CD14-positive monocyte (primary cell): ENCODE measurements at regions not wholly inside any gene's neighbourhood (a gene's known extent, or its start where the extent isn't known, plus 50 kb on each side); places are given as distances from the start of the nearest gene placed in this dataset.

ENCODE experiments used
- DNase-seq, 3 donors: peaks; one replicate each; pipeline ENCODE4 v3.0.0-alpha.2; 2011 to 2022
- H2AFZ ChIP-seq: 2 replicates; pipeline ENCODE4 v1.6.0; 2012; ENCODE audit warnings: mild to moderate bottlenecking, low read depth, low read length, inconsistent platforms; ENCODE audit not compliant: insufficient read depth, poor library complexity, severe bottlenecking
- H3K27ac ChIP-seq, 2 donors: 1 replicate in 1 of 2; 2 replicates in 1 of 2; pipeline ENCODE4 v1.5.1; 2012 to 2013; ENCODE audit warnings: low read length in 2 of 2, control low read depth in 1 of 2, inconsistent platforms in 1 of 2, low read depth in 1 of 2, mild to moderate bottlenecking in 1 of 2
- H3K27me3 ChIP-seq, 2 donors: one replicate each; pipeline versions ENCODE4 v1.6.0 to v1.6.1; 2011 to 2013; ENCODE audit warnings: low read length in 2 of 2; ENCODE audit not compliant: control insufficient read depth in 2 of 2, insufficient read depth in 2 of 2
- H3K36me3 ChIP-seq, 2 donors: replicated peaks in 1 of 2; 1 replicate in 1 of 2; 2 replicates in 1 of 2; pipeline versions ENCODE4 v1.5.1 to v1.6.1; 2012 to 2013; ENCODE audit warnings: low read length in 2 of 2, control low read depth in 1 of 2, inconsistent platforms in 1 of 2, mild to moderate bottlenecking in 1 of 2; ENCODE audit not compliant: insufficient read depth in 2 of 2, control insufficient read depth in 1 of 2
- H3K4me1 ChIP-seq, 2 donors: 1 replicate in 1 of 2; 2 replicates in 1 of 2; pipeline versions ENCODE4 v1.5.1 to v1.6.1; 2012 to 2013; ENCODE audit warnings: low read length in 2 of 2, control low read depth in 1 of 2, inconsistent platforms in 1 of 2, mild to moderate bottlenecking in 1 of 2, moderate library complexity in 1 of 2; ENCODE audit not compliant: insufficient read depth in 2 of 2, control insufficient read depth in 1 of 2
- H3K4me2 ChIP-seq: replicated peaks from 2 replicates; pipeline ENCODE3; 2012; ENCODE audit warnings: low read length, moderate library complexity, mild to moderate bottlenecking; ENCODE audit not compliant: poor library complexity, severe bottlenecking; ENCODE audit errors: extremely low read depth
- H3K4me3 ChIP-seq, 3 experiments: fragments of 200-600 bp in 1 of 3; sonication (generic) in 1 of 3; replicated peaks in 1 of 3; 1 replicate in 2 of 3; 2 replicates in 1 of 3; pipeline ENCODE4 v1.5.1; 2011 to 2013; ENCODE audit warnings: low read length in 3 of 3, mild to moderate bottlenecking in 3 of 3, control low read depth in 2 of 3, low read depth in 2 of 3, inconsistent platforms in 1 of 3, moderate library complexity in 1 of 3
- H3K79me2 ChIP-seq: 2 replicates; pipeline ENCODE4 v1.6.0; 2012; ENCODE audit warnings: mild to moderate bottlenecking, control low read depth, inconsistent platforms, low read length, moderate library complexity; ENCODE audit not compliant: insufficient read depth
- H3K9ac ChIP-seq: 2 replicates; pipeline ENCODE4 v1.6.0; 2017; ENCODE audit warnings: low read length, mild to moderate bottlenecking; ENCODE audit not compliant: insufficient read depth, poor library complexity, severe bottlenecking
- H3K9me3 ChIP-seq, 2 donors: replicated peaks in 1 of 2; 1 replicate in 1 of 2; 2 replicates in 1 of 2; pipeline versions ENCODE4 v1.5.1 to v1.6.1; 2012 to 2013; ENCODE audit warnings: low read length in 2 of 2, control low read depth in 1 of 2; ENCODE audit not compliant: control insufficient read depth in 1 of 2, insufficient read depth in 1 of 2
- H4K20me1 ChIP-seq: 2 replicates; pipeline ENCODE4 v1.6.0; 2012; ENCODE audit warnings: mild to moderate bottlenecking, low read length, control low read depth, moderate library complexity; ENCODE audit not compliant: insufficient read depth
- H3K27ac Mint-ChIP-seq, 7 donors: one replicate each; pipeline ENCODE4 v1.8.0; 2020; ENCODE audit warnings: mild to moderate bottlenecking in 7 of 7, mixed read lengths in 7 of 7, moderate library complexity in 6 of 7, inconsistent platforms in 2 of 7
- H3K27me3 Mint-ChIP-seq, 3 donors: one replicate each; pipeline ENCODE4 v1.8.0; 2021 to 2022; ENCODE audit warnings: low read depth in 3 of 3, mild to moderate bottlenecking in 3 of 3, mixed read lengths in 3 of 3, moderate library complexity in 3 of 3, inconsistent platforms in 1 of 3
- H3K36me3 Mint-ChIP-seq, 2 donors: one replicate each; pipeline ENCODE4 v1.8.0; 2020; ENCODE audit warnings: mixed read lengths in 2 of 2, inconsistent platforms in 1 of 2, mild to moderate bottlenecking in 1 of 2
- H3K4me1 Mint-ChIP-seq: one replicate; pipeline ENCODE4 v1.8.0; 2020; ENCODE audit warnings: mild to moderate bottlenecking, mixed read lengths
- H3K4me3 Mint-ChIP-seq, 2 donors: one replicate each; pipeline ENCODE4 v1.8.0; 2020; ENCODE audit warnings: mild to moderate bottlenecking in 2 of 2, mixed read lengths in 2 of 2, moderate library complexity in 1 of 2
- H3K9me3 Mint-ChIP-seq, 7 donors: one replicate each; pipeline ENCODE4 v1.8.0; 2020 to 2022; ENCODE audit warnings: mixed read lengths in 7 of 7, mild to moderate bottlenecking in 6 of 7, moderate library complexity in 6 of 7, inconsistent platforms in 2 of 7
- CTCF ChIP-seq: fragments of 200-600 bp; IDR thresholded peaks from one replicate; pipeline ENCODE4 v1.8.0; 2022; ENCODE audit warnings: antibody characterized with exemption, mild to moderate bottlenecking
- WGBS: methylation state at CpG from one replicate; pipeline ENCODE4 v1.1.5; 2013; ENCODE audit warnings: missing lambda C conversion rate; ENCODE audit not compliant: insufficient coverage; 5-methylcytosine and 5-hydroxymethylcytosine counted together
- intact Hi-C, 2 donors: fragments of 100-400 bp; cut with micrococcal nuclease; formaldehyde crosslinking; loops; one replicate each; pipeline versions ENCODE4 v1.15.0 to v1.15.1; 2023

- DNase-seq, result no peak
- Histone ChIP-seq H3K4me3 (no peak overlapping the region), H3K9ac (no peak overlapping the region), H3K4me1 (no peaks in the 10 kb centered on the region), H3K27me3 (no peaks in the 10 kb centered on the region), H2AFZ (no peak overlapping the region), H3K79me2 (no peaks in the 10 kb centered on the region), H4K20me1 (no peaks in the 10 kb centered on the region), H3K9me3 (peaks cover 65 to 69% of the 10 kb centered on the region in 2 donors), H3K4me2 (no peak overlapping the region), H3K36me3 (no peaks in the 10 kb centered on the region), H3K27ac (no peak overlapping the region)
- no peak for TF ChIP-seq CTCF
- Mint-ChIP-seq H3K9me3 (peaks cover 25 to 61% (median 45%) of the 10 kb centered on the region in 7 donors), H3K4me1 (no peaks in the 10 kb centered on the region), H3K27me3 (peaks cover 0 to 1% (median 0%) of the 10 kb centered on the region in 3 donors), H3K36me3 (no peaks in the 10 kb centered on the region), H3K4me3 (no peak overlapping the region), H3K27ac (no peak overlapping the region)
- WGBS, result 85% methylated on average over 24 of the region's 27 CpGs
- intact Hi-C loops, result no loop called here
Measured at GRCh38 chr16:35735403-35736251, 2276.2 kb downstream of the TP53TG3F start.

GRCh38 chr16:35736546-35736945 lies 2277.1 kb downstream of the TP53TG3F start:
- Histone ChIP-seq H3K79me2 (no peaks in the 10 kb centered on the region), H3K9ac (no peak overlapping the region), H4K20me1 (no peaks in the 10 kb centered on the region), H3K27ac (no peak overlapping the region), H3K36me3 (no peaks in the 10 kb centered on the region), H2AFZ (no peak overlapping the region), H3K9me3 (peaks cover 60 to 69% of the 10 kb centered on the region in 2 donors), H3K4me2 (no peak overlapping the region), H3K4me1 (no peaks in the 10 kb centered on the region), H3K27me3 (no peaks in the 10 kb centered on the region), H3K4me3 (no peak overlapping the region)
- no peaks in the 10 kb centered on the region for H3K36me3 Mint-ChIP-seq
- TF ChIP-seq CTCF, result no peak
- WGBS, result no CpG with 5 or more reads among the region's 2 CpGs
- no peak overlapping the region for H3K27ac Mint-ChIP-seq
- peaks cover 0 to 1% (median 0%) of the 10 kb centered on the region in 3 donors for H3K27me3 Mint-ChIP-seq
- intact Hi-C loops, result no loop called here
- H3K4me3 Mint-ChIP-seq, result no peak overlapping the region
- peaks cover 26 to 61% (median 45%) of the 10 kb centered on the region in 7 donors for H3K9me3 Mint-ChIP-seq
- DNase-seq, result no peak
- no peaks in the 10 kb centered on the region for H3K4me1 Mint-ChIP-seq
